ENCODE measurements at regions not wholly inside any gene's neighbourhood (a gene's known extent, or its start where the extent isn't known, plus 50 kb on each side); places are given as distances from the start of the nearest gene placed in this dataset.
A peak's percentile ranks its signal among the peaks of the same experiment; 100 is the strongest.

GRCh38 chr2:137888845-137889244 lies 75.4 kb upstream of the HNMT start:
- no peaks in the 10 kb centered on the region for H3K9me3 ChIP-seq (ENCODE audit: insufficient read depth, low read depth, low read length)
- H3F3A ChIP-seq (ENCODE audit: low read depth): no peaks in the 10 kb centered on the region
- H3K4me3 ChIP-seq (ENCODE audit: low read length, poor library complexity, severe bottlenecking): no peak overlapping the region
- H2AFZ ChIP-seq (ENCODE audit: low read length): no peak overlapping the region
- no peaks in the 10 kb centered on the region for H3K9me2 ChIP-seq (replicated peaks; ENCODE audit: low read depth, low read length)
- H3K27me3 ChIP-seq (ENCODE audit: insufficient read depth, low read length, poor library complexity, severe bottlenecking): no peaks in the 10 kb centered on the region
- H3K36me3 ChIP-seq (ENCODE audit: insufficient read depth, low read length): no peaks in the 10 kb centered on the region
- H3K4me2 ChIP-seq (ENCODE audit: low read depth, low read length, poor library complexity, severe bottlenecking): no peak overlapping the region
- no peaks in the 10 kb centered on the region for H4K20me1 ChIP-seq (ENCODE audit: insufficient read depth, low read length, poor library complexity, severe bottlenecking)
- H3K79me2 ChIP-seq (ENCODE audit: insufficient read depth, low read length): no peaks in the 10 kb centered on the region
- no peaks in the 10 kb centered on the region for H3K4me1 ChIP-seq (ENCODE audit: insufficient read depth, low read length, poor library complexity, severe bottlenecking)
- TF ChIP-seq EZH2phosphoT487 (IDR thresholded peaks at IDR 0.05; ENCODE audit: borderline replicate concordance) (no peak), CTCF (conservative IDR thresholded peaks at IDR 0.05; ENCODE audit: low read length) (peak; percentile 34; the same call in 1 of the 2 replicates)
- no peak overlapping the region for H3K9ac ChIP-seq (ENCODE audit: low read depth, low read length, poor library complexity, severe bottlenecking)

GRCh38 chr2:137892739-137893138 lies 71.5 kb upstream of the HNMT start:
- Histone ChIP-seq H3K9me3 (ENCODE audit: insufficient read depth, low read depth, low read length) (no peaks in the 10 kb centered on the region), H3K4me3 (ENCODE audit: low read length, poor library complexity, severe bottlenecking) (no peak overlapping the region), H3K36me3 (ENCODE audit: insufficient read depth, low read length) (no peaks in the 10 kb centered on the region), H3K4me2 (ENCODE audit: low read depth, low read length, poor library complexity, severe bottlenecking) (no peak overlapping the region), H3F3A (ENCODE audit: low read depth) (no peaks in the 10 kb centered on the region), H4K20me1 (ENCODE audit: insufficient read depth, low read length, poor library complexity, severe bottlenecking) (no peaks in the 10 kb centered on the region), H3K9me2 (replicated peaks; ENCODE audit: low read depth, low read length) (no peaks in the 10 kb centered on the region), H3K4me1 (ENCODE audit: insufficient read depth, low read length, poor library complexity, severe bottlenecking) (no peaks in the 10 kb centered on the region), H3K27me3 (ENCODE audit: insufficient read depth, low read length, poor library complexity, severe bottlenecking) (no peaks in the 10 kb centered on the region), H3K9ac (ENCODE audit: low read depth, low read length, poor library complexity, severe bottlenecking) (no peak overlapping the region), H3K79me2 (ENCODE audit: insufficient read depth, low read length) (no peaks in the 10 kb centered on the region), H2AFZ (ENCODE audit: low read length) (no peak overlapping the region)
- no peak for TF ChIP-seq CTCF (conservative IDR thresholded peaks at IDR 0.05; ENCODE audit: low read length)
- no peak for TF ChIP-seq EZH2phosphoT487 (IDR thresholded peaks at IDR 0.05; ENCODE audit: borderline replicate concordance)

GRCh38 chr2:137893145-137893544 lies 71.1 kb upstream of the HNMT start:
- Histone ChIP-seq H3K9me3 (ENCODE audit: insufficient read depth, low read depth, low read length) (no peaks in the 10 kb centered on the region), H3K4me3 (ENCODE audit: low read length, poor library complexity, severe bottlenecking) (no peak overlapping the region), H3K4me1 (ENCODE audit: insufficient read depth, low read length, poor library complexity, severe bottlenecking) (no peaks in the 10 kb centered on the region), H3K36me3 (ENCODE audit: insufficient read depth, low read length) (no peaks in the 10 kb centered on the region), H3K9me2 (replicated peaks; ENCODE audit: low read depth, low read length) (no peaks in the 10 kb centered on the region), H2AFZ (ENCODE audit: low read length) (no peak overlapping the region), H3F3A (ENCODE audit: low read depth) (no peaks in the 10 kb centered on the region), H3K4me2 (ENCODE audit: low read depth, low read length, poor library complexity, severe bottlenecking) (no peak overlapping the region), H4K20me1 (ENCODE audit: insufficient read depth, low read length, poor library complexity, severe bottlenecking) (no peaks in the 10 kb centered on the region), H3K27me3 (ENCODE audit: insufficient read depth, low read length, poor library complexity, severe bottlenecking) (no peaks in the 10 kb centered on the region), H3K9ac (ENCODE audit: low read depth, low read length, poor library complexity, severe bottlenecking) (no peak overlapping the region), H3K79me2 (ENCODE audit: insufficient read depth, low read length) (no peaks in the 10 kb centered on the region)
- TF ChIP-seq EZH2phosphoT487 (IDR thresholded peaks at IDR 0.05; ENCODE audit: borderline replicate concordance) (no peak), CTCF (conservative IDR thresholded peaks at IDR 0.05; ENCODE audit: low read length) (no peak)
